Kidney glomerular epithelial cell (primary cell): ENCODE measurements at regions not wholly inside any gene's neighbourhood (a gene's known extent, or its start where the extent isn't known, plus 50 kb on each side); places are given as distances from the start of the nearest gene placed in this dataset.

Experiments used
- DNase-seq: peaks from one replicate; lab custom pipeline; 2025; lab: John Stamatoyannopoulos, UW

GRCh38 chr1:14039582-14040430, 339.8 kb downstream of the PRDM2 start:
- no peak for DNase-seq

GRCh38 chr1:14049965-14050364, 350.0 kb downstream of the PRDM2 start:
- no peak for DNase-seq

GRCh38 chr1:14055442-14056223, 355.6 kb downstream of the PRDM2 start:
- peak; percentile 84 for DNase-seq

GRCh38 chr1:14057640-14058039, 357.7 kb downstream of the PRDM2 start:
- DNase-seq: no peak

- no peak for DNase-seq
Observed at GRCh38 chr1:14061204-14061603, 361.2 kb downstream of the PRDM2 start.

GRCh38 chr1:14061722-14062121, 361.7 kb downstream of the PRDM2 start:
- no peak for DNase-seq

- DNase-seq: no peak
Observed at GRCh38 chr1:14062669-14063068, 362.7 kb downstream of the PRDM2 start.

GRCh38 chr1:14064649-14065442, 364.9 kb downstream of the PRDM2 start:
- DNase-seq: no peak

GRCh38 chr1:14065486-14065885, 365.5 kb downstream of the PRDM2 start:
- DNase-seq: no peak

- DNase-seq: no peak
Observed at GRCh38 chr1:14067036-14067435, 367.0 kb downstream of the PRDM2 start.

- DNase-seq: no peak
Observed at GRCh38 chr1:14067711-14068110, 367.7 kb downstream of the PRDM2 start.

- DNase-seq: peak; percentile 1
Observed at GRCh38 chr1:14071581-14071980, 371.6 kb downstream of the PRDM2 start.

- DNase-seq: no peak
Observed at GRCh38 chr1:14080653-14081052, 380.7 kb downstream of the PRDM2 start.

- DNase-seq: no peak
Observed at GRCh38 chr1:14082331-14082730, 382.3 kb downstream of the PRDM2 start.

GRCh38 chr1:14083277-14083676, 383.3 kb downstream of the PRDM2 start:
- DNase-seq: no peak

- no peak for DNase-seq
Observed at GRCh38 chr1:14083706-14084105, 383.7 kb downstream of the PRDM2 start.

GRCh38 chr1:14090062-14090461, 390.1 kb downstream of the PRDM2 start:
- DNase-seq: no peak

- DNase-seq: no peak
Observed at GRCh38 chr1:14090531-14090930, 390.5 kb downstream of the PRDM2 start.

- peak; percentile 26 for DNase-seq
Observed at GRCh38 chr1:14094611-14095400, 394.8 kb downstream of the PRDM2 start.

GRCh38 chr1:14098294-14098913, 398.4 kb downstream of the PRDM2 start:
- DNase-seq: no peak

- no peak for DNase-seq
Observed at GRCh38 chr1:14100444-14100843, 400.5 kb downstream of the PRDM2 start.
